ENCODE measurements at regions not wholly inside any gene's neighbourhood (a gene's known extent, or its start where the extent isn't known, plus 50 kb on each side); places are given as distances from the start of the nearest gene placed in this dataset.

DNA sequence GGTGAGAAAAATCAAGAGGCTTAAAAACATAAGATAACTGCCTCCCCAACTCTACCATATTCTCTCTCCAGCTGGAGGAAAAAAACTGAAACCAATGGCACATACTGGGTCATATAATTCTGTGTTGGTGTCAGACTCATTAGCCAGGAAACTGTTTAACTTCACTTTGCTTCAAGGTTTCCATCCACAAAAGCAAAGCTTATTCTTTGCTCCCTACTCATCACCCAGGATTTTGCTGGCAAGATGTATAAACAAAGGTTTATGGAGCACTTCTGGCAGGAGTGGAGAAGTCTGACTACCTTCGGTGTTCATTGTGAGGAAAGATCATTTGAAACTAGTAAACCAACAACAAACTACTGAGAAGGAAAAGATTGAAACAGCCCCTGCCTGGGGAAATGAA lies 197.5 kb upstream of the SERP2 start:
- TF ChIP-seq, protein P1, sequence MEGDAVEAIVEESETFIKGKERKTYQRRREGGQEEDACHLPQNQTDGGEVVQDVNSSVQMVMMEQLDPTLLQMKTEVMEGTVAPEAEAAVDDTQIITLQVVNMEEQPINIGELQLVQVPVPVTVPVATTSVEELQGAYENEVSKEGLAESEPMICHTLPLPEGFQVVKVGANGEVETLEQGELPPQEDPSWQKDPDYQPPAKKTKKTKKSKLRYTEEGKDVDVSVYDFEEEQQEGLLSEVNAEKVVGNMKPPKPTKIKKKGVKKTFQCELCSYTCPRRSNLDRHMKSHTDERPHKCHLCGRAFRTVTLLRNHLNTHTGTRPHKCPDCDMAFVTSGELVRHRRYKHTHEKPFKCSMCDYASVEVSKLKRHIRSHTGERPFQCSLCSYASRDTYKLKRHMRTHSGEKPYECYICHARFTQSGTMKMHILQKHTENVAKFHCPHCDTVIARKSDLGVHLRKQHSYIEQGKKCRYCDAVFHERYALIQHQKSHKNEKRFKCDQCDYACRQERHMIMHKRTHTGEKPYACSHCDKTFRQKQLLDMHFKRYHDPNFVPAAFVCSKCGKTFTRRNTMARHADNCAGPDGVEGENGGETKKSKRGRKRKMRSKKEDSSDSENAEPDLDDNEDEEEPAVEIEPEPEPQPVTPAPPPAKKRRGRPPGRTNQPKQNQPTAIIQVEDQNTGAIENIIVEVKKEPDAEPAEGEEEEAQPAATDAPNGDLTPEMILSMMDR (conservative IDR thresholded peaks at IDR 0.05), result no peak
- peaks cover 1% of the 10 kb centered on the region; the same call in 1 of the 2 replicates for H3K27me3 Mint-ChIP-seq (ENCODE audit: low read depth)
- H3K23ac ChIP-seq (ENCODE audit: insufficient read length, low read depth, low read length), result no peak overlapping the region
- no peak overlapping the region for H3K27ac ChIP-seq (ENCODE audit: insufficient read length, low read depth, low read length)
- no peak overlapping the region for H2BK15ac ChIP-seq (ENCODE audit: low read depth, low read length)
- no peak overlapping the region for H2AFZ ChIP-seq (ENCODE audit: low read length)
- H3K9ac ChIP-seq (ENCODE audit: extremely low read depth, insufficient read length, low read length), result no peak overlapping the region
- no peaks in the 10 kb centered on the region for H3K27me3 ChIP-seq (ENCODE audit: insufficient read depth, low read length)
- H3K4me2 ChIP-seq (ENCODE audit: insufficient read depth, insufficient read length, low read length), result no peak overlapping the region
- no peaks in the 10 kb centered on the region for H3K9me3 ChIP-seq (ENCODE audit: control insufficient read depth, low read depth, low read length)
- H4K5ac ChIP-seq (ENCODE audit: insufficient read length, low read depth, low read length), result no peak overlapping the region
- H3K23me2 ChIP-seq (ENCODE audit: insufficient read length, low read depth, low read length, poor library complexity, severe bottlenecking), result no peaks in the 10 kb centered on the region
- H4K91ac ChIP-seq (ENCODE audit: insufficient read length, low read depth, low read length), result no peak overlapping the region
- no CpG with 5 or more reads among the region's 1 CpG for WGBS (ENCODE audit: extremely low coverage, insufficient read length, low lambda C conversion rate)
- DNase-seq, result no peak
- no peak overlapping the region for H3K4ac ChIP-seq (ENCODE audit: low read depth, low read length)
- no peaks in the 10 kb centered on the region for H4K20me1 ChIP-seq (ENCODE audit: control insufficient read depth, insufficient read depth, insufficient read length)
- peaks cover 0 to 1% (median 0%) of the 10 kb centered on the region in 3 experiments; a peak in 1 of 7 replicates for H3K36me3 Mint-ChIP-seq (ENCODE audit: insufficient read depth in 1 of 3, low read depth in 3 of 3)
- H3K4me1 ChIP-seq (ENCODE audit: insufficient read depth, low read length), result no peaks in the 10 kb centered on the region
- H3K14ac ChIP-seq (ENCODE audit: insufficient read depth, low read length), result no peak overlapping the region
- H2BK20ac ChIP-seq (ENCODE audit: low read depth, low read length, poor library complexity, severe bottlenecking), result no peak overlapping the region
- H3K18ac ChIP-seq (ENCODE audit: insufficient read length, low read depth, low read length), result no peak overlapping the region
- no peak overlapping the region for H2BK120ac ChIP-seq (ENCODE audit: low read depth, low read length, poor library complexity, severe bottlenecking)
- H3K4me1 Mint-ChIP-seq, result peaks cover 2 to 5% of the 10 kb centered on the region in 2 experiments; a peak in 2 of 4 replicates
- H2AK5ac ChIP-seq (ENCODE audit: insufficient read length, low read length), result no peak overlapping the region
- no peaks in the 10 kb centered on the region for H3K79me2 ChIP-seq (ENCODE audit: insufficient read depth, low read length)
- no peaks in the 10 kb centered on the region for H3K79me1 ChIP-seq (ENCODE audit: insufficient read depth, low read depth, low read length, poor library complexity, severe bottlenecking)
- H2BK12ac ChIP-seq (ENCODE audit: insufficient read length, low read depth, low read length), result no peak overlapping the region
- no peak overlapping the region for H2BK5ac ChIP-seq (ENCODE audit: insufficient read length, low read length)
- no peak overlapping the region for H3T11ph ChIP-seq (ENCODE audit: low read length)
- no peak overlapping the region for H3K56ac ChIP-seq (ENCODE audit: insufficient read length, low read depth, low read length)
- peaks cover 2 to 4% of the 10 kb centered on the region in 2 experiments for H3K9me3 Mint-ChIP-seq
- H4K8ac ChIP-seq (replicated peaks; ENCODE audit: insufficient read length, low read depth, low read length), result no peak overlapping the region
- no peak overlapping the region for H3K4me3 Mint-ChIP-seq
- H3K27ac Mint-ChIP-seq, result no peak overlapping the region

All from H9 (cell line).